ENCODE measurements at regions not wholly inside any gene's neighbourhood (a gene's known extent, or its start where the extent isn't known, plus 50 kb on each side); places are given as distances from the start of the nearest gene placed in this dataset.
"Not testable (repeated sequence)": the region's sequence is repeated elsewhere in the genome, so short reads cannot be mapped to it uniquely, and the experiment has no call there.

GRCh38 chr6:9007027-9007426 is 571.7 kb upstream of the SLC35B3 start:
- DNase-seq (ENCODE audit: low read depth), result no peak

- DNase-seq (ENCODE audit: low read depth), result no peak
These were observed 567.5 kb upstream of the SLC35B3 start for GRCh38 chr6:9002833-9003232.

GRCh38 chr6:8995156-8995555 is 559.8 kb upstream of the SLC35B3 start:
- DNase-seq (ENCODE audit: low read depth), result no peak

GRCh38 chr6:8993111-8993510 is 557.8 kb upstream of the SLC35B3 start:
- no peak for DNase-seq (ENCODE audit: low read depth)

- DNase-seq (ENCODE audit: low read depth), result no peak
These were observed 556.5 kb upstream of the SLC35B3 start for GRCh38 chr6:8991844-8992243.

- DNase-seq (ENCODE audit: low read depth), result no peak
These were observed 554.7 kb upstream of the SLC35B3 start for GRCh38 chr6:8990075-8990474.

- DNase-seq (ENCODE audit: low read depth), result peak; percentile 61
These were observed 547.9 kb upstream of the SLC35B3 start for GRCh38 chr6:8983202-8983688.

GRCh38 chr6:8982668-8983067 is 547.3 kb upstream of the SLC35B3 start:
- DNase-seq (ENCODE audit: low read depth), result no peak

GRCh38 chr6:8973395-8973794 is 538.0 kb upstream of the SLC35B3 start:
- DNase-seq (ENCODE audit: low read depth), result no peak

GRCh38 chr6:8969747-8970146 is 534.4 kb upstream of the SLC35B3 start:
- no peak for DNase-seq (ENCODE audit: low read depth)

GRCh38 chr6:8958894-8959511 is 523.7 kb upstream of the SLC35B3 start:
- DNase-seq (ENCODE audit: low read depth), result peak; percentile 36

- DNase-seq (ENCODE audit: low read depth), result no peak
These were observed 518.0 kb upstream of the SLC35B3 start for GRCh38 chr6:8953310-8953709.

GRCh38 chr6:8948733-8949132 is 513.4 kb upstream of the SLC35B3 start:
- DNase-seq (ENCODE audit: low read depth), result no peak

GRCh38 chr6:8947900-8948299 is 512.6 kb upstream of the SLC35B3 start:
- DNase-seq (ENCODE audit: low read depth), result no peak

GRCh38 chr6:8944548-8944947 is 509.2 kb upstream of the SLC35B3 start:
- DNase-seq (ENCODE audit: low read depth), result no peak

- no peak for DNase-seq (ENCODE audit: low read depth)
These were observed 507.7 kb upstream of the SLC35B3 start for GRCh38 chr6:8943073-8943472.

- DNase-seq (ENCODE audit: low read depth), result peak; percentile 43
These were observed 506.2 kb upstream of the SLC35B3 start for GRCh38 chr6:8941577-8941976.

GRCh38 chr6:8940356-8940755 is 505.0 kb upstream of the SLC35B3 start:
- DNase-seq (ENCODE audit: low read depth), result no peak

GRCh38 chr6:8939615-8940014 is 504.3 kb upstream of the SLC35B3 start:
- no peak for DNase-seq (ENCODE audit: low read depth)

- no peak for DNase-seq (ENCODE audit: low read depth)
These were observed 499.0 kb upstream of the SLC35B3 start for GRCh38 chr6:8934318-8934717.

GRCh38 chr6:8930009-8930408 is 494.7 kb upstream of the SLC35B3 start:
- no peak for DNase-seq (ENCODE audit: low read depth)

- DNase-seq (ENCODE audit: low read depth), result not testable (repeated sequence)
These were observed 484.9 kb upstream of the SLC35B3 start for GRCh38 chr6:8920244-8920643.

GRCh38 chr6:8918196-8918595 is 482.9 kb upstream of the SLC35B3 start:
- DNase-seq (ENCODE audit: low read depth), result no peak

- no peak for DNase-seq (ENCODE audit: low read depth)
These were observed 479.4 kb upstream of the SLC35B3 start for GRCh38 chr6:8914700-8915099.

Measured in fibroblast of gingiva (primary cell).